ENCODE measurements at regions not wholly inside any gene's neighbourhood (a gene's known extent, or its start where the extent isn't known, plus 50 kb on each side); places are given as distances from the start of the nearest gene placed in this dataset.

DNA sequence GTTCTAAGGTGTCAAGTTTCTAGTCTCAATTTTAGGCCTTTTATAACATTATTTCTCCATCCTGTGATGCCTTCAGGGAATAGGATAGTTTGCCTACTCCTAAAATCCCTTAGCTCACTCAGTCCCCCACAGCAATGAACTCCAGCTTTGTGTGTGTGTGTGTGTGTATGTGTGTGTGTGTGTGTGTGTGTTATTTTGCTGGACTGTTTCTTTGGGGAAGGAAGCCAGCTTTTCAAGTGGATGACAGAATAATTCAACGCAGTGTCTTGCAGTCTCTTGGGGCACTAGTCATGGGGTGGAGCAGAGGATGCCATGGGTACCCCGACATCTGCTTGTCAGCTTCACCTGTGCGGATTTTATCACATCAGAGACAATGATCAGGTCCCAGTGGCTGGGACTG lies 262.8 kb upstream of the DAPK1 start:
- CTCF ChIA-PET = interaction anchor here (0.8 kb wide), 1 partner anchor 26 kb away, joined by 3 read pairs; no protein-coding TSS in a partner anchor

GRCh38 chr9:87236546-87236945 lies 261.1 kb upstream of the DAPK1 start:
- ChIA-PET POLR2A (interaction anchor here (0.6 kb wide), 1 partner anchor 117 kb away, joined by 3 read pairs; no protein-coding TSS in a partner anchor), CTCF (interaction anchor here (0.7 kb wide), 2 partner anchors 20 to 122 kb away, joined by 3 to 4 read pairs; no protein-coding TSS in a partner anchor)
- no peaks in the 10 kb centered on the region for H3K4me1 Mint-ChIP-seq (ENCODE audit: insufficient read depth, unreplicated experiment)
- H3K27ac Mint-ChIP-seq (ENCODE audit: low read depth, unreplicated experiment) = no peak overlapping the region
- no peaks in the 10 kb centered on the region for H3K36me3 Mint-ChIP-seq (ENCODE audit: insufficient read depth, unreplicated experiment)
- H3K9me3 Mint-ChIP-seq (ENCODE audit: unreplicated experiment) = peaks cover 7% of the 10 kb centered on the region
- H3K4me3 Mint-ChIP-seq (ENCODE audit: unreplicated experiment) = no peak overlapping the region
- no peaks in the 10 kb centered on the region for H3K27me3 Mint-ChIP-seq (ENCODE audit: insufficient read depth, unreplicated experiment)
- no TSS peak for BruUV-seq (replicated peaks)
- intact Hi-C loops (cut with micrococcal nuclease) = no loop called here
- TF ChIP-seq CTCF (IDR thresholded peaks at IDR 0.05; ENCODE audit: unreplicated experiment) = no peak
- DNase-seq (ENCODE audit: unreplicated experiment) = no peak

More for the DNA sequence above, 262.8 kb upstream of the DAPK1 start:
- no peak overlapping the region for H3K27ac Mint-ChIP-seq (ENCODE audit: low read depth, unreplicated experiment)
- no peaks in the 10 kb centered on the region for H3K4me1 Mint-ChIP-seq (ENCODE audit: insufficient read depth, unreplicated experiment)
- H3K4me3 Mint-ChIP-seq (ENCODE audit: unreplicated experiment) = no peak overlapping the region
- H3K27me3 Mint-ChIP-seq (ENCODE audit: insufficient read depth, unreplicated experiment) = no peaks in the 10 kb centered on the region
- H3K9me3 Mint-ChIP-seq (ENCODE audit: unreplicated experiment) = peaks cover 10% of the 10 kb centered on the region
- POLR2A ChIA-PET = no interaction called here
- DNase-seq (ENCODE audit: unreplicated experiment) = no peak
- no peaks in the 10 kb centered on the region for H3K36me3 Mint-ChIP-seq (ENCODE audit: insufficient read depth, unreplicated experiment)
- TF ChIP-seq CTCF (IDR thresholded peaks at IDR 0.05; ENCODE audit: unreplicated experiment) = no peak
- no TSS peak for BruUV-seq (replicated peaks)
- intact Hi-C loops (cut with micrococcal nuclease) = no loop called here

DNA sequence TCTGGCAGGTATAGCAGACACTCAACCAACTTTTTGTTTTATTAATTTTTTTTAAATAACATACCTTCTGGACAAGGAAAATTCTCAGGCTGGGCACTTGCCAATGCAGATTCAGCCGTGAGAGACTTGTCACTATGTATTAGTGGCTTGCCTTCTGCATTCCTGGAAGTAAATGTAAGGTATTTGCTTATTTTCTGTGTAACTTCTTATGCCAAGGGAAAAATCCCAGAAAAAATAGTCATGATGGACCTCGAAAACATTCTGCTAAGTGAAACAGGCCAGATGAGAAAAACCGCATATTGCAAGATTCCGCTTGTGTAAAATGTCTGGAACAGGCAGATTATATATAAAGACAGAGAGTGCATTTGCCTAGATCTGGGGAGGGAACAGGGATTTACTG lies 260.3 kb upstream of the DAPK1 start:
- Mint-ChIP-seq H3K9me3 (ENCODE audit: unreplicated experiment) (no peaks in the 10 kb centered on the region), H3K4me3 (ENCODE audit: unreplicated experiment) (no peak overlapping the region), H3K36me3 (ENCODE audit: insufficient read depth, unreplicated experiment) (no peaks in the 10 kb centered on the region), H3K27me3 (ENCODE audit: insufficient read depth, unreplicated experiment) (no peaks in the 10 kb centered on the region), H3K27ac (ENCODE audit: low read depth, unreplicated experiment) (no peak overlapping the region), H3K4me1 (ENCODE audit: insufficient read depth, unreplicated experiment) (no peaks in the 10 kb centered on the region)
- ChIA-PET POLR2A (interaction anchor here (0.6 kb wide), 1 partner anchor 118 kb away, joined by 3 read pairs; no protein-coding TSS in a partner anchor), CTCF (interaction anchor here (0.7 kb wide), 1 partner anchor 123 kb away, joined by 3 read pairs; no protein-coding TSS in a partner anchor)
- DNase-seq (ENCODE audit: unreplicated experiment) = no peak
- BruUV-seq (replicated peaks) = no TSS peak
- intact Hi-C loops (cut with micrococcal nuclease) = no loop called here
- no peak for TF ChIP-seq CTCF (IDR thresholded peaks at IDR 0.05; ENCODE audit: unreplicated experiment)

DNA sequence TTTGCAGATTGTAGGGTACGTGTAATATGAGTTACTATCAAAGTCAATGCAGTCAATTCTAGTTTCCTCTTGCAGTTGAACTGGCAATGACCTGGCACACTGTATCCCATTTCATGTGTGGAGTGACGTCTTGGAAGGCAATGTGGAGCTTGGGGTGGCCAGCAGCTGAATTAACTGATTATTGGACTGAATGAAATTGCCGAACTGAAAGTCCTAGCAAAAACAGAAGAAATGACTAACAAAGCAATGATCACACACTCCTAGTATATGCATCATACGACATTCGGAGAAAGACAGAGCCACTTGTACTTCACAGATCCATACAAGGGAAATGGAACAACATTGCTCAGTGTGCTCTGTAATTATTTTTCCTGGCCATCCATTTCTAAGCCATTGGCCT lies 259.1 kb upstream of the DAPK1 start:
- ChIA-PET CTCF (no interaction called here), POLR2A (interaction anchor here (0.7 kb wide), 2 partner anchors 17 to 341 kb away, joined by 3 to 4 read pairs; no protein-coding TSS in a partner anchor)
- no peaks in the 10 kb centered on the region for H3K4me1 Mint-ChIP-seq (ENCODE audit: insufficient read depth, unreplicated experiment)
- TF ChIP-seq CTCF (IDR thresholded peaks at IDR 0.05; ENCODE audit: unreplicated experiment) = no peak
- intact Hi-C loops (cut with micrococcal nuclease) = no loop called here
- no peaks in the 10 kb centered on the region for H3K9me3 Mint-ChIP-seq (ENCODE audit: unreplicated experiment)
- no peak overlapping the region for H3K27ac Mint-ChIP-seq (ENCODE audit: low read depth, unreplicated experiment)
- no TSS peak for BruUV-seq (replicated peaks)
- no peak for DNase-seq (ENCODE audit: unreplicated experiment)
- no peaks in the 10 kb centered on the region for H3K27me3 Mint-ChIP-seq (ENCODE audit: insufficient read depth, unreplicated experiment)
- H3K4me3 Mint-ChIP-seq (ENCODE audit: unreplicated experiment) = no peak overlapping the region
- H3K36me3 Mint-ChIP-seq (ENCODE audit: insufficient read depth, unreplicated experiment) = no peaks in the 10 kb centered on the region
